Midbrain (tissue), 1 donor: ENCODE measurements at regions not wholly inside any gene's neighbourhood (a gene's known extent, or its start where the extent isn't known, plus 50 kb on each side); places are given as distances from the start of the nearest gene placed in this dataset.

ENCODE experiments used
- DNase-seq: peaks from one replicate; lab custom pipeline; 2025; lab: John Stamatoyannopoulos, UW

GRCh38 chr3:40858364-40859115 is 333.8 kb downstream of the ZNF621 start:
- no peak for DNase-seq

DNA sequence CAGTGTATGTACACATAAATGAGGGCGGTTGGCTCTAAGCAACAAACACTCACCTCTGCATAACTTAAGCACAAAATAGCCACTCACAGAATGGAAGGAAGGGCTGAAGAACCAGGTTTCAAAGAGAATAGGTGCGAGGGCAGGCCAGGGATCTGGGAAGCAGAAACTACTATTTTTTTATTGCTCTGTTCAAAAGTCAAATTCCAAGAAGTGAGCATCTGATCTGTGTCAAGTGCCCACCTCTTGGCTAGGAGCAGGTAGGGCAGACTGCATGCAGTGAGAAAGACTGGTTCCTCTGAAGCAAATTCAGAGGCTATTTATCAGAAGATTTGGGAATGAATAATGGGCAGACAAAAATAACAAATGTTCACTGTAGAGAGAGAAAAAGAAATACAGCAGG is 336.4 kb upstream of the CTNNB1 start:
- no peak for DNase-seq

- no peak for DNase-seq
Observed at GRCh38 chr3:40864146-40864782, 335.0 kb upstream of the CTNNB1 start.

DNA sequence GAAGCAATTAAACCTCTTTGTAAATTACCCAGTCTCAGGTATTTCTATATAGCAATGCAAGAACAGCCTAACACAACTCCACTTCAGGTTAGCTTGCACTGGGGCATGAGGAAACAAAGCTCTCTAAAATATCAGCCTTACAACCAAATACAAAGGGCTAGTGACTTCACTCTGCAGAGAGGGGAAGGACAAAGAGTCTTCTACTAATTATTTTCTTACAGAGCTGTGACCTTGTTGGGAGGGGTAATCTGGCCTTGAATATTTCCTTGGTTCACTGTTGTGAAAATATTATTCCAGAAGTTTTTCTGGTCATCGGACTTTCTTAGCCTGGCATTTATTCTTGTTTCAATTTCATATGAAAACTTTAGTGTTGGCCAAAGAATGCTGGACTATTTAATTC is 334.4 kb upstream of the CTNNB1 start:
- DNase-seq = no peak

DNA sequence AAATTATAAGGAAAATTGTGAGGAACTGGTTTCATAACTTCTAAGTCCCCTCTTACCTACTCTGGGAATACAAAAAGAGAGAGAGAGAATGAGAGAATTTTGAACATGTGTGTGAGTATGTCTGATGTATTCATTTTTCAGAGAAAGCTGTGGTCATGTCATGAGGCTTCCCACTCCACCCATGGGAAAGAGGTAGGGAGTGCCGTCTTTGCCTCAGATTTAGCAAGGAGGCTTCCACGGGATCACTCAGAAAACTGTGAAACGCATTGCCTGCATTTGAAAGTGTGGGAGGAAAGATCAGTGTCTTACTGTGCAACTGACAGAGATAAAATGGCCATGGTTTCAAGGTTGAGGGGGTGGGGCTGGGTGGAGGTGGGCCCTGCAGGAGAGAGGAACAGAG is 331.5 kb upstream of the CTNNB1 start:
- no peak for DNase-seq

DNA sequence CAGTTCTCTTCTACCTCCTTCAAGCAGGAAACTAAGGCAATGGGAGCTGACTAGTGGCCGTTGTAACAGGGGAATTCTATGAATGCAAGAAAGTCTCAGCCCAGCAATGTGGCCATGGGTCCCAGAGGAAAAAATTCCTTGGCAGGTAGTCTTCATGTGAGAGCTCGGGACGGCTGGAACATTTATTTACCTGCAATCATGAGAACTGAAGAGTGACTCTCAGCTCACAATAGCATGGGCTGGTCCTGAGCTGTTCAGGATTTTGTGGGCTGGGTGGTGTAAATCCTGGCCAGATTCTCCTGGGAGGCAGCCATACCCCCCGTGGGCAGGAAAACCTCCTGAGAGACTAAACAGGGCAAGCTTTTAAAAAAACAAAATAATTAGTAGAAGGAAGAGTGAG is 330.3 kb upstream of the CTNNB1 start:
- no peak for DNase-seq

DNA sequence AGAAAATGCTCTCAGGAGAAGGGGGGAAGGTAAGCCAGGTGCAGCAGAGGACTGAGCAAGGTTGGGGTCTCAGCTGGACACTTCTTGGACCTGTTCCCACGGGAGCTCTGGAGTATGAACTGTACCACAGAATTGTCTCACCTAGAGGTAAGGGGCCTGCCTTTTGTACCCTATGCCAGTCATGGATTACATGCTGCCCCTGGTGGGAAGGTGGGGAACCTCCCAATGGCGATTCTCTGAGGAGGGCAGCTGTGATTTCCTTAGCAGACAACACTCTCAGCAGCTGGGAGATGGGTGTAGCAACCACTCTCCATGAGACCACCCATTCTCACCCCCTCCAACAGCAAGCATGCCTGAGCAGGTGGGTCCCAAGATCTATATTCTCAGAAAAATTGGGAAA is 329.4 kb upstream of the CTNNB1 start:
- no peak for DNase-seq

DNA sequence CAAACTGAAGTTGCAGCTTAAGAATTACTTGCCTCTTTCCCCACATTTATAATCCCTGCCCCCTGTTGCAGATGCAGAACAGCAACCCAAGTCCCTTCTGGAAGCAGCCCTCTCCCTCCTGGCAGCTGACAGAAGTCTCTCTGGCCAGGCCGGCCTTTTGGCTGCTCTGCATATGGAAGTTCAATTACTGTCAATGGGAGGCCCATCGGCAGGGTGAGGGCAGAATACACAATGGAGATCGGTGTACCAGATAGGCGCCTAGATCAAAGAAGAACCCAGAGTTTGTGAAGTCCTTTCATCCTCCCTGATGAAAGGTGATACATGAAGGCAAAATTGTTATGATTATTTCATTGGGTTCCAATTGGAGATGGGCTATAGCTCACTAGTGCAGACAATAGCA is 327.9 kb upstream of the CTNNB1 start:
- DNase-seq = no peak

- DNase-seq = no peak
Observed at GRCh38 chr3:40872258-40872920, 326.9 kb upstream of the CTNNB1 start.

DNA sequence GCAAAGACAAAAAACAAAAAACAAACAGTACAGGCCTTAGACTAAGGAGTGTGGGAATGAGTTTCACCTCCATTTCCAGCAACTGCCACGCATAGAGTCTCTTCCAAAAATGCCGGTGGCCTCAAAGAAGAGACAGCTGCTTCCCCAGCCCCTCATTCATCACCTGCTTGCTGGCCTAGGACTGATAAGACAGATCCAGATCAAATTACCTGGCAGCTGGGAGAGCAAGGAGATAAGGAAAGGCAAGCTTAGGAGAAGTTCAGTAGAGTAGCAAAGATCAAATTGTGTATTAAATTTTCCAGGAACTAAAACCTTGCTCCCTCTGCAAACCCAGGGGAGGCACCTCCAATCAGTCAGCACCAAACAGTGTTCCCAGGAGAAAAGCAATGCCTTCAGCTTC is 325.8 kb upstream of the CTNNB1 start:
- DNase-seq = no peak

- no peak for DNase-seq
Observed at GRCh38 chr3:40873934-40874699, 325.2 kb upstream of the CTNNB1 start.

DNA sequence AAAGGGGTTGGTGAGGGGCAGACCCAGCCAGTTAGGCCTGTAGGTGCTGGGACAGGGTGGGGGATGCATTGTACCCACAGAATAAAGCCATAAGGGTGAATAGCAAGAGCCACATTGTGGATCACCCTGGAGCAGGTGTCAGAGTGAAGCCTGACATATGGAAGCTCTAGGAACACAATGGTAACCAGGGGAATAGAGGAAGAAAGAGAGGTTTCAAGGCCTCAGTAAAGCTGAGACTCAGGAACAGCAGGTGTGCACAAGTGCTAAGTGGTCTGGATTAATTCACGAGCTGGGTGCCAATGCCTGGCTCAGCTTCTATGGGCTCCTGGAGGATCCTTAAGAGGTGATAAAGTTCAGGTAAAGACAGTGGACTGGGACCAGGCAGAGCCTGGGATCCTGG is 323.7 kb upstream of the CTNNB1 start:
- DNase-seq = no peak

- DNase-seq = no peak
Observed at GRCh38 chr3:40876009-40876408, 323.3 kb upstream of the CTNNB1 start.

GRCh38 chr3:40876496-40876895 is 322.8 kb upstream of the CTNNB1 start:
- DNase-seq = no peak

GRCh38 chr3:40877631-40878463 is 321.5 kb upstream of the CTNNB1 start:
- peak; percentile 82 for DNase-seq

- no peak for DNase-seq
Observed at GRCh38 chr3:40878464-40878905, 320.8 kb upstream of the CTNNB1 start.

GRCh38 chr3:40885430-40885829 is 313.9 kb upstream of the CTNNB1 start:
- no peak for DNase-seq

- no peak for DNase-seq
Observed at GRCh38 chr3:40886660-40887425, 312.5 kb upstream of the CTNNB1 start.

DNA sequence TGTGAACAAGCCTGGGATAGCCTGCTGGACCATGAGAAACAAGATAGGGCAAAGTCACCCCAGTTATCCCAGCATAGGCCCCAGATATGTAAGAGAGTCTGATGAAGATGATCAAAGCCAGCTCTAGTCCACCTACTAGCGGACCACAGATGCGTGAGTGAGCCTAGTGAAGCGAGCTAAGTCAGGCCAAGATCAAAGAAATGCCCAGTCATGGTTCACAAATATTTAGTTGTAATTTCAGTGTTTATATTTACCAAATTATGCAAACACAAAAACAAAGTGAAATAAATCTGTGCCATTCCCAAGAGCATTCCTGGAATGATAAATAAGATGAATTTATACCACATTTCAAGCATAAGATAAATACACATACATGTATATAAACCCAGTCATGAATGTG is 308.1 kb upstream of the CTNNB1 start:
- no peak for DNase-seq

DNA sequence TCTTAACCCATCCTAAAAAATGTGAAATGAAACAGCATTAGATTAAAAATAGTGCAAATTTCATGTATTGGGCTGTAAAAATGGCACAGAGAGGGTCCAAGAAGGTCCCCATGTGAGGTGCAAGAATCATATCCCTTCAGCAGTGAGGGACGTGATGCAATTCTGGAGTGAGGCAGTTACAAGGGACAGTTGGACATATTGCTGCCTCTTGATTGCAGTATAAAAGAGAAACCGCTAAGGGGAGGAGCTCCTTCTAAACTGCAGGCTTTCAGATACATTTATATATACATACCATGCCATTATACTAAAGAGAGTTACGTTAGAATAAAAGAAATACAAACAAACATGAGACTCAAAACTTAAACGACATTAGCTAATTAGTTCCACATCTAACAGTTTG is 304.2 kb upstream of the CTNNB1 start:
- DNase-seq = no peak

DNA sequence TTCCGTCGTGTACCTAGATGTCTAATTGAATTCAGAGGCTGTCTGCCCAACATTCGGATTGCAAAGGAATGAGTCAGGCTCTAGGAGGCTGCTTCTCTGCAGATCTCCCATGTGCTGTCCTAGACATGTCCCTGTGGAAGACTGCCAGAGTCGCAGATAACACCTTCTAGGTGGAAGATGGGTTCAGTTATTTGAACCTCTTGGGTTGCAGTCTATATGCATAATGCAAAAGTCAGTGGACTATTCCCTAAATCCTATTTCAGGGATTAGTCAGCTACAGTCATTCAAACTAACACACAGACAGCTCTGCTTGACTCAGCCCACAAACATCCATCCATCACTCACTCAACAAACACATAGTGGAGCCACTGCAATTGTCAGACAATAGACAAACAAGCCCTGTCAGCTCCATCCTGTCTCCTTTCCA is 300.0 kb upstream of the CTNNB1 start:
- no peak for DNase-seq
